Testis (tissue), 2 donors: ENCODE measurements at regions not wholly inside any gene's neighbourhood (a gene's known extent, or its start where the extent isn't known, plus 50 kb on each side); places are given as distances from the start of the nearest gene placed in this dataset.

Experiments
- POLR2A ChIP-seq: fragments of 450-650 bp; IDR thresholded peaks from one replicate; pipeline ENCODE4 v1.6.1; 2017; ENCODE audit warnings: antibody characterized with exemption, mild to moderate bottlenecking, moderate library complexity
- TF ChIP-seq, protein P1 (sequence below), 3 experiments: fragments of 450-650 bp in 2 of 3; fragments of 200-600 bp in 1 of 3; sonication (generic) in 1 of 3; IDR thresholded peaks; one replicate each; pipeline ENCODE4 v1.5.1; 2016 to 2019; ENCODE audit warnings: antibody characterized with exemption in 3 of 3, mild to moderate bottlenecking in 2 of 3, moderate library complexity in 1 of 3

DNA sequence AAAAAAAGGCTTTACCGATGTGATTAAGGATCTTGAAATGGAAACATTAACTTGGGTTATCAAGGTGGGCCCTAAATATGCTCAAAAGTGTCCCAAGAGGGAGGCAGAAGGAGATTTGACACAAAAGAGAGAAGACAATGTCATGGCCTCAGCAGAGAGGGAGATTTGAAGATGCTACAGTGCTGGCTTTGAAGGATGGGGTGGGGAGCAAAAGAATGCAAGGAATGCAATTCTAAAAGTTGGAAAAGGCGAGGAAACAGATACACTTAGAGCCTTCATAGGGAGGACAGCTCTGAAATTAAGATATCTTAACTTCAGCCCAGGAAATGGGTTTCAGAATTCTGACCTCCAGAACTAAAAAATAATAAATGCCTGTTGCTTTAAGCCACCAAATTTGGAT lies 314.5 kb upstream of the CCDC54 start:
- no peak for TF ChIP-seq POLR2A
- TF ChIP-seq, protein P1, sequence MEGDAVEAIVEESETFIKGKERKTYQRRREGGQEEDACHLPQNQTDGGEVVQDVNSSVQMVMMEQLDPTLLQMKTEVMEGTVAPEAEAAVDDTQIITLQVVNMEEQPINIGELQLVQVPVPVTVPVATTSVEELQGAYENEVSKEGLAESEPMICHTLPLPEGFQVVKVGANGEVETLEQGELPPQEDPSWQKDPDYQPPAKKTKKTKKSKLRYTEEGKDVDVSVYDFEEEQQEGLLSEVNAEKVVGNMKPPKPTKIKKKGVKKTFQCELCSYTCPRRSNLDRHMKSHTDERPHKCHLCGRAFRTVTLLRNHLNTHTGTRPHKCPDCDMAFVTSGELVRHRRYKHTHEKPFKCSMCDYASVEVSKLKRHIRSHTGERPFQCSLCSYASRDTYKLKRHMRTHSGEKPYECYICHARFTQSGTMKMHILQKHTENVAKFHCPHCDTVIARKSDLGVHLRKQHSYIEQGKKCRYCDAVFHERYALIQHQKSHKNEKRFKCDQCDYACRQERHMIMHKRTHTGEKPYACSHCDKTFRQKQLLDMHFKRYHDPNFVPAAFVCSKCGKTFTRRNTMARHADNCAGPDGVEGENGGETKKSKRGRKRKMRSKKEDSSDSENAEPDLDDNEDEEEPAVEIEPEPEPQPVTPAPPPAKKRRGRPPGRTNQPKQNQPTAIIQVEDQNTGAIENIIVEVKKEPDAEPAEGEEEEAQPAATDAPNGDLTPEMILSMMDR (IDR thresholded peaks at IDR 0.05): no peak
